OCI-LY7 (cell line): ENCODE measurements at regions not wholly inside any gene's neighbourhood (a gene's known extent, or its start where the extent isn't known, plus 50 kb on each side); places are given as distances from the start of the nearest gene placed in this dataset.

ENCODE experiments used
- BruUV-seq: library from RNA; stranded (reverse); fragments of 400-500 nt; replicated peaks from 2 replicates; lab custom pipeline; 2021; lab: Mats Ljungman, UMichigan
- CTCF ChIA-PET: fragments of 300-600 bp; sonication (Branson Sonifier 250); formaldehyde crosslinking; loops from one replicate; lab custom pipeline; 2022; ENCODE audit warnings: antibody characterized with exemption; ENCODE audit not compliant: unreplicated experiment; lab: Charles Lee
- POLR2A ChIA-PET: fragments of 300-600 bp; sonication (Branson Sonifier 250); formaldehyde crosslinking; loops from one replicate; lab custom pipeline; 2022; ENCODE audit warnings: antibody characterized with exemption; lab: Charles Lee
- DNase-seq: peaks from one replicate; pipeline ENCODE4 v3.0.0-alpha.2; 2015; ENCODE audit warnings: low spot score
- H2AFZ ChIP-seq: fragments of 200-600 bp; sonication (generic), shearing (Covaris generic); 2 replicates; pipeline ENCODE4 v1.6.1; 2014; ENCODE audit warnings: mild to moderate bottlenecking, antibody characterized with exemption, low read length, moderate library complexity
- H3K27ac ChIP-seq: fragments of 200-600 bp; sonication (generic); 2 replicates; pipeline ENCODE4 v1.5.1; 2014; ENCODE audit warnings: mixed run types, low read depth, mild to moderate bottlenecking, moderate library complexity, low read length, inconsistent platforms; ENCODE audit not compliant: poor library complexity, severe bottlenecking
- H3K36me3 ChIP-seq: fragments of 200-600 bp; sonication (generic); 2 replicates; pipeline ENCODE4 v1.6.1; 2014; ENCODE audit warnings: mild to moderate bottlenecking, antibody characterized with exemption, low read length, moderate library complexity, mixed read lengths; ENCODE audit not compliant: insufficient read depth
- H3K4me1 ChIP-seq: fragments of 200-600 bp; sonication (generic); 2 replicates; pipeline ENCODE4 v1.5.1; 2014; ENCODE audit warnings: mild to moderate bottlenecking, low read length; ENCODE audit not compliant: insufficient read depth, poor library complexity, severe bottlenecking
- H3K4me2 ChIP-seq: fragments of 200-600 bp; sonication (generic); 2 replicates; pipeline ENCODE4 v1.6.1; 2014; ENCODE audit warnings: mild to moderate bottlenecking, low read length
- H3K4me3 ChIP-seq: fragments of 200-600 bp; sonication (generic); 2 replicates; pipeline ENCODE4 v1.5.1; 2014; ENCODE audit warnings: mild to moderate bottlenecking, low read depth, low read length; ENCODE audit not compliant: poor library complexity, severe bottlenecking
- H3K79me2 ChIP-seq: fragments of 200-600 bp; sonication (generic); 2 replicates; pipeline ENCODE4 v1.6.1; 2016; ENCODE audit warnings: low read depth, mild to moderate bottlenecking, low read length, moderate library complexity, mixed read lengths; ENCODE audit not compliant: insufficient read depth
- H3K9me2 ChIP-seq: fragments of 200-600 bp; sonication (generic); 2 replicates; pipeline ENCODE4 v1.6.1; 2016; ENCODE audit warnings: mild to moderate bottlenecking, low read length, mixed read lengths; ENCODE audit not compliant: insufficient read depth
- H3K9me3 ChIP-seq: fragments of 200-600 bp; sonication (generic); 2 replicates; pipeline ENCODE4 v1.6.1; 2014; ENCODE audit warnings: mild to moderate bottlenecking, mixed run types, low read length, mixed read lengths
- H4K20me1 ChIP-seq: fragments of 200-600 bp; sonication (generic); 2 replicates; pipeline ENCODE4 v1.6.1; 2014; ENCODE audit warnings: mild to moderate bottlenecking, antibody characterized with exemption, low read length, moderate library complexity, mixed read lengths; ENCODE audit not compliant: insufficient read depth
- CTCF ChIP-seq: fragments of 200-600 bp; sonication (generic); conservative IDR thresholded peaks from 2 replicates; pipeline ENCODE4 v1.5.1; 2014; ENCODE audit warnings: mild to moderate bottlenecking, antibody characterized with exemption, low read length, moderate library complexity, mixed read lengths
- EZH2phosphoT487 ChIP-seq: fragments of 200-600 bp; sonication (generic); IDR thresholded peaks from 2 replicates; pipeline ENCODE4 v1.6.1; 2018; ENCODE audit warnings: low read depth, borderline replicate concordance, mild to moderate bottlenecking, mixed run types, antibody characterized with exemption, low read length, moderate library complexity, mixed read lengths
- intact Hi-C: fragments of 100-400 bp; cut with micrococcal nuclease; formaldehyde crosslinking; loops from one replicate; pipeline ENCODE4 v1.10.0; 2022; ENCODE audit not compliant: unreplicated experiment

- Histone ChIP-seq H3K36me3 (no peaks in the 10 kb centered on the region), H3K4me3 (no peak overlapping the region), H3K4me1 (no peaks in the 10 kb centered on the region), H3K9me2 (no peaks in the 10 kb centered on the region), H3K79me2 (no peaks in the 10 kb centered on the region), H3K4me2 (no peak overlapping the region), H3K9me3 (no peaks in the 10 kb centered on the region), H3K27ac (no peak overlapping the region), H4K20me1 (no peaks in the 10 kb centered on the region), H2AFZ (no peak overlapping the region)
- intact Hi-C loops: no loop called here
- CTCF ChIA-PET: no interaction called here
- POLR2A ChIA-PET: no interaction called here
- no peak for TF ChIP-seq CTCF
- TF ChIP-seq EZH2phosphoT487: no peak
- no TSS peak for BruUV-seq
- no peak for DNase-seq
These were observed 1387.2 kb upstream of the ACO1 start for GRCh38 chr9:30997291-30997690.

- intact Hi-C loops: no loop called here
- Histone ChIP-seq H2AFZ (no peak overlapping the region), H4K20me1 (no peaks in the 10 kb centered on the region), H3K9me3 (no peaks in the 10 kb centered on the region), H3K27ac (no peak overlapping the region), H3K36me3 (no peaks in the 10 kb centered on the region), H3K79me2 (no peaks in the 10 kb centered on the region), H3K9me2 (no peaks in the 10 kb centered on the region), H3K4me3 (no peak overlapping the region), H3K4me1 (no peaks in the 10 kb centered on the region), H3K4me2 (no peak overlapping the region)
- no TSS peak for BruUV-seq
- CTCF ChIA-PET: no interaction called here
- DNase-seq: no peak
- TF ChIP-seq CTCF (no peak), EZH2phosphoT487 (no peak)
- POLR2A ChIA-PET: no interaction called here
These were observed 1379.3 kb upstream of the ACO1 start for GRCh38 chr9:31005086-31005665.

GRCh38 chr9:31013371-31013770 lies 1371.1 kb upstream of the ACO1 start:
- no peaks in the 10 kb centered on the region for H3K79me2 ChIP-seq
- H3K9me3 ChIP-seq: no peaks in the 10 kb centered on the region
- no peak for TF ChIP-seq EZH2phosphoT487
- TF ChIP-seq CTCF: no peak
- CTCF ChIA-PET: no interaction called here
- no peaks in the 10 kb centered on the region for H3K36me3 ChIP-seq
- no peak for DNase-seq
- POLR2A ChIA-PET: interaction anchor here (0.6 to 0.7 kb wide), 2 partner anchors 258 to 791 kb away, joined by 3 read pairs; no protein-coding TSS in a partner anchor
- no peak overlapping the region for H2AFZ ChIP-seq
- H3K4me3 ChIP-seq: no peak overlapping the region
- H3K4me2 ChIP-seq: no peak overlapping the region
- intact Hi-C loops: no loop called here
- no peaks in the 10 kb centered on the region for H3K4me1 ChIP-seq
- BruUV-seq: no TSS peak
- no peaks in the 10 kb centered on the region for H3K9me2 ChIP-seq
- H4K20me1 ChIP-seq: no peaks in the 10 kb centered on the region
- no peak overlapping the region for H3K27ac ChIP-seq
